ENCODE measurements at regions not wholly inside any gene's neighbourhood (a gene's known extent, or its start where the extent isn't known, plus 50 kb on each side); places are given as distances from the start of the nearest gene placed in this dataset.

GRCh38 chr12:24759155-24759554, 189.7 kb downstream of the BCAT1 start:
- Histone ChIP-seq H2AFZ (ENCODE audit: low read depth, low read length) (0 out of 2 replicates have a peak overlapping the region, but pooled peaks have one; percentile 18), H3K9me3 (replicated peaks; ENCODE audit: control insufficient read depth, insufficient read depth, low read depth, low read length) (no peaks in the 10 kb centered on the region), H3K4me2 (ENCODE audit: insufficient read depth, low read length) (peak overlapping the region; percentile 22; the same call in 1 of the 2 replicates), H4K20me1 (replicated peaks; ENCODE audit: control insufficient read depth, insufficient read depth, low read length) (no peaks in the 10 kb centered on the region), H3K9me1 (ENCODE audit: control insufficient read depth, insufficient read depth, low read length) (no peaks in the 10 kb centered on the region), H3K27ac (ENCODE audit: extremely low read depth, low read depth, low read length) (no peak overlapping the region; the same call in 2 of the 3 replicates), H3K4me1 (replicated peaks in 1 of 2; ENCODE audit: control insufficient read depth in 2 of 2, insufficient read depth in 2 of 2, low read length in 2 of 2) (peaks cover 3 to 9% of the 10 kb centered on the region in 2 experiments; a peak in 3 of 5 replicates), H3K36me3 (ENCODE audit: control insufficient read depth, insufficient read depth, low read length) (no peaks in the 10 kb centered on the region), H3K79me2 (ENCODE audit: control insufficient read depth, insufficient read depth, low read length) (no peaks in the 10 kb centered on the region), H3K27me3 (ENCODE audit: control insufficient read depth in 2 of 2, insufficient read depth in 2 of 2, low read length in 2 of 2) (no peaks in the 10 kb centered on the region), H3K9ac (ENCODE audit: insufficient read depth in 1 of 2, low read depth in 2 of 2, low read length in 2 of 2) (no peak overlapping the region), H3K4me3 (no peak overlapping the region)
- FAIRE-seq (peak; percentile 99), DNase-seq (ENCODE audit: extremely low read depth in 1 of 4, low spot score in 3 of 4) (peak; percentile 22 to 79 (median 38)), ATAC-seq (peak; percentile 92)
- intact Hi-C loops (cut with micrococcal nuclease) (no loop called here), in situ Hi-C loops (cut with MboI) (no loop called here)
- POLR2A ChIA-PET: interaction anchor here (1.0 to 2.1 kb wide), 3 partner anchors 9 to 92 kb away, joined by 3 to 9 read pairs (median 3); no protein-coding TSS in a partner anchor
- CTCF ChIA-PET (ENCODE audit: low intra/inter-chr PET ratio): no interaction called here
- no TSS peak for BruUV-seq (replicated peaks)
- 0% methylated on average over 3 of the region's 3 CpGs for WGBS (ENCODE audit: insufficient coverage, low coverage, missing lambda C conversion rate)
- no peak for TF ChIP-seq PURB (CRISPR knock-in tag; IDR thresholded peaks at IDR 0.05; ENCODE audit: low read depth)
- no peak for TF ChIP-seq HMBOX1 (IDR thresholded peaks at IDR 0.05)
- TF ChIP-seq ILK (tag; IDR thresholded peaks at IDR 0.05; ENCODE audit: borderline replicate concordance, low read depth): no peak
- TF ChIP-seq ZNF707 (CRISPR knock-in tag; conservative IDR thresholded peaks at IDR 0.05): no peak
- peak; percentile 87 for TF ChIP-seq SMARCC2 (IDR thresholded peaks at IDR 0.05; ENCODE audit: low read depth)
- no peak for TF ChIP-seq JUNB (CRISPR knock-in tag; conservative IDR thresholded peaks at IDR 0.05)
- no peak for TF ChIP-seq PHF20 (IDR thresholded peaks at IDR 0.05; ENCODE audit: partially characterized antibody)
- TF ChIP-seq MAFF (IDR thresholded peaks at IDR 0.05; ENCODE audit: low read length): peak; percentile 53; the same call in 1 of the 2 replicates
- no peak for TF ChIP-seq ZNF274 (IDR thresholded peaks at IDR 0.05; ENCODE audit: borderline replicate concordance, low read depth, low read length)
- TF ChIP-seq GTF3C2 (IDR thresholded peaks at IDR 0.05; ENCODE audit: borderline replicate concordance, extremely low read depth, insufficient read length): no peak
- 0 out of 2 replicates have a peak, but pooled peaks have one; percentile 11 for TF ChIP-seq TEAD4 (IDR thresholded peaks at IDR 0.05; ENCODE audit: low read length)
- TF ChIP-seq TEAD4 (CRISPR knock-in tag; IDR thresholded peaks at IDR 0.05; ENCODE audit: borderline replicate concordance): no peak
- TF ChIP-seq MXI1 (IDR thresholded peaks at IDR 0.05; ENCODE audit: low read depth, low read length): no peak
- TF ChIP-seq E2F1 (CRISPR knock-in tag; IDR thresholded peaks at IDR 0.05): no peak
- TF ChIP-seq ZC3H4 (CRISPR knock-in tag; IDR thresholded peaks at IDR 0.05; ENCODE audit: borderline replicate concordance): no peak
- TF ChIP-seq ELF1 (tag; IDR thresholded peaks at IDR 0.05): no peak
- TF ChIP-seq HDAC1 (IDR thresholded peaks at IDR 0.05): peak in 1 of 2 experiments; percentile 63; a peak in 1 of 4 replicates
- TF ChIP-seq ZNF696 (CRISPR knock-in tag; conservative IDR thresholded peaks at IDR 0.05): no peak
